T1000 (cell line): ENCODE measurements at regions not wholly inside any gene's neighbourhood (a gene's known extent, or its start where the extent isn't known, plus 50 kb on each side); places are given as distances from the start of the nearest gene placed in this dataset.

Experiments used
- DNase-seq: peaks from one replicate; lab custom pipeline; 2025; ENCODE audit warnings: mixed read lengths; lab: John Stamatoyannopoulos, UW

DNA sequence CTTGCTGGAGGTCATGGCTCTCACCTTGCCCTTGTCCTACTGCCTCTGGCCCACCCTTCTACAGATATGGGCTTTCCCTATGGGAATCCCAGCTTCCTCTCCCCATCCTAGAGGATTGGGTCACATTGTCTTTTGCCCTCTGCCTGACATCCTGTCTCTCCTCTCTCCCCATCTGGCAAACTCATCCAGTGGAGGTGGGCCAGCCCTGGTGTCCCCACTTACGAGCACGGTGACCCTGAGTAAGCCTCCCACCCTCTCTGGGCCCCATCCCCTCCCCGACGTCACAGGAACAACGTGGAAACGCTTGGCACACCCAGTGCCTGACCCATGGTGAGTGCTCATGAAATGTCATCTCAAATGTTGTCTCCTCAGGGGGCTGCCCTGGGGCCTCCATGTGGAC lies 56.1 kb upstream of the ID3 start:
- no peak for DNase-seq

DNA sequence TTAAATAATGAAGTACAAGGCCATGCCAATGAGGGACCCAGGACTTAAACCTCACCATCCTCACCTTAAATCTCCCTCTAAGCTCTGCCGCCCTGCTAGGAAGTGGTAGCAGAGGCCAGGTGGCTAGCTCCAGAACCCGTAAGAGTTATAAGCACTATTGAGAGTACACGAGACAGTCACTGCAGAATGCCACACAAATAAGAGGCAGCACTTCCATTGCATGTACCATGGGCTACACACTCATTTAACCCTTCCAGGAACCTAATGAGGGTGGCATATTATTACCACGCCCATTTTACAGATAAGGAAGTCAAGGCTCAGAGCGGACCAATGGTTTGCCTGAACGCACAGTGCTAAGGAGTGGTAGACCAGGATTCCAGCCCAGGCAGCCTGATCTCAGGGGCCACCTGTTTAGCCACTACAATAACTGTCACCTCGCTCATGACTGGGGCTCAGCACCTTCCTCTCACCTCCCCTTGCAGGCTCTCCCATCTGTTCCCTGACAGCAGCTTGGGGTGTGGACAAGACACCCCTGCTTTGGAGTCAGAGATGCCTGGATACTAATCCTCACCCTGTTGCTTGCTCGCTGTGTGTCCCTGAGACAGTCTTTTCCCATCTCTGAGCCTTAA lies 54.8 kb upstream of the ID3 start:
- DNase-seq, result no peak

- DNase-seq, result no peak
Observed at GRCh38 chr1:23613191-23614031, 54.1 kb upstream of the ID3 start.

DNA sequence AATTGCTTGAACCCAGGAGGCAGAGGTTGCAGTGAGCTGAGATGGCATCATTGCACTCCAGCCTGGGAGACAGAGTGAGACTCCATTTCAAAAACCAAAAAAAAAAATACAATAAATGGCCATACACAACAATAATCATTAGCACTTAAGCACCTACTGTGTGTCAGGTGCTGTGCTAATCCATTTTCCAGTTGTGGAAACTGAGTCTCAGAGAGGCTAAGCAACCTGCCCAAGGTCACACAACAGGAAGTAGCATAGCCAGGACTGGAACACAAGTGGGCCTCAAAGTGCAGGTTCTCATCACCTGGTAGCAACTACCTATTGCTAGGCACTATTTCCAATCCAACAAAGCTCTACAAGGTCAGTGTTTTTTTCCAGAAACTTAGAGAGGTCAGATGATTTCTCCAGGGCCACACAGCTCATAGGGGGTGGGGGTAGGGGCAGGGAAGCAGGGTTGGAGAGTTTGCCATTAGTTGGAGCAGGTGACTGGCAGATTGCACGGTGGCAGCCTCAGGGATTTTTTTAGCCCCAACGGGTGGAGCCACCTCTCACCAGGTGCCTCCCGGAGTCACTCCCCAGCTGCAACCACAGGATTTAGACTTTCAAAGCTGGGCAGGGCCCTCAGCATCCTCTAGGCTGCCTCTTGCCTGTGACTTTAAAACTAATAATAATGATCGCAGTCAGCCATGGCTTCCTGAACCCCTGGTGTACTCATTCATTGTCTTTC lies 52.5 kb upstream of the ID3 start:
- DNase-seq, result no peak

GRCh38 chr1:23610677-23611076 lies 51.4 kb upstream of the ID3 start:
- no peak for DNase-seq

DNA sequence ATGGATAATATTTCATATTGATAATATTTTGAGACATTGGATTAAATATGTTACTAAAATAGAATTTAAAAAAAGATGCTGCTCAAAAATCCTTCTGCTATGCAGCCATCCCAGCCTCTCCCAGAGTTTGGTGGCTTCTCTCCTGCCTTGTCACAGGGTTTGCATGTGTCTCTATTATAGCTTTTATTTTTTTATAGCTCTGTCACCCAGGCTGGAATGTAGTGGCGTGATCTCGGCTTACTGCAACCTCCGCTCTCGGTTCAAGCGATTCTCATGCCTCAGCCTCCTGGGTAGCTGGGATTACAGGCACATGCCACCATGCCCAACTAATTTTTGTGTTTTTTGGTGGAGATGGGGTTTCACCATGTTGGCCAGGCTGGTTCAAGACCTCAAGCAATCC lies 50.7 kb upstream of the ID3 start:
- DNase-seq, result no peak
